ENCODE measurements at regions not wholly inside any gene's neighbourhood (a gene's known extent, or its start where the extent isn't known, plus 50 kb on each side); places are given as distances from the start of the nearest gene placed in this dataset.

GRCh38 chr4:126213996-126214395, 899.2 kb downstream of the FAT4 start:
- TF ChIP-seq MAX (IDR thresholded peaks at IDR 0.05; ENCODE audit: low read depth, low read length) = no peak
- TF ChIP-seq RFX5 (IDR thresholded peaks at IDR 0.05; ENCODE audit: low read depth, low read length) = no peak
- no peak for TF ChIP-seq POLR2AphosphoS5 (IDR thresholded peaks at IDR 0.05; ENCODE audit: low read length)
- TF ChIP-seq RBBP5 (conservative IDR thresholded peaks at IDR 0.05) = no peak
- TF ChIP-seq REST (IDR thresholded peaks at IDR 0.05; ENCODE audit: low read depth, low read length) = no peak
- TF ChIP-seq POLR2A (IDR thresholded peaks at IDR 0.05; ENCODE audit: low read depth, low read length) = no peak
- no peak for TF ChIP-seq SRF (IDR thresholded peaks at IDR 0.05; ENCODE audit: low read depth in 2 of 2, low read length in 2 of 2)
- no peak for TF ChIP-seq NBN (IDR thresholded peaks at IDR 0.05)
- no peak for TF ChIP-seq NR2C1 (IDR thresholded peaks at IDR 0.05)
- no peak for TF ChIP-seq ZNF384 (IDR thresholded peaks at IDR 0.05; ENCODE audit: borderline replicate concordance, low read depth, low read length)
